ENCODE measurements at regions not wholly inside any gene's neighbourhood (a gene's known extent, or its start where the extent isn't known, plus 50 kb on each side); places are given as distances from the start of the nearest gene placed in this dataset.
A peak's percentile ranks its signal among the peaks of the same experiment; 100 is the strongest.

DNA sequence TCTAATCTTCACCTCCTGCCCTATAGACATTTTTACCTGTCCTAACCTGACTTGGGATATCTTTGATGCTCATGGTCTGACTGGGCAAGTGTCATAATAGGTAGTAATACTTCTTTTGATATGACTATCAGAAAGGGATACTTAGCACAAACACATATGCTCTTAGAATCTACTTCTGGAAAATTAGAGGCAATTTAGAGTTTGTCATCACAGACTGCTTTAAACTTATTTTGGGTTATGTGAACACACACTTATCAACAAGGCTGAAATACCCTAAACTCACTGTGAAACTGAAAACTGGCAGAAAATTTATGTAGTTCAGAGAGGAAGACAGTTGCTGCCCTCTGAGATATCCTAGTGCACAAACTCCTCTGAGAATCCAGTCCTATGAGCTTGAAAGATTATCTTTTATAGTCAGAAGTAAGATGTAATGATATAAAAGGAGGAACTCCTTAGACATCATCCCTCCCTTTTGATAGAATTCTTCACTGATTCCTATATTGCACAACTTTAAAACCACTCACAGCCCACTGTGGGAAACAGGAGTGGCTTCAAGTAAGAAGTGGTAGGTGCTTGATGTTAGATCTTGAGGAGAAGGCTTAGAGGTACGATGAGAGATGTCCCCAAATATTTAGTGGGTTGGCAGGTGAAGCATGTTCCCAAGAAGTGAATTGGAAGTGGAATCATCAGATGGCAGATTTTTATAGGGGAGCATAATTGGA, 273.3 kb downstream of the MAN2A1 start (continued):
- TF ChIP-seq REST (IDR thresholded peaks at IDR 0.05; ENCODE audit: unreplicated experiment) (no peak), ZNF114 (CRISPR knock-in tag; IDR thresholded peaks at IDR 0.05) (no peak), JUNB (IDR thresholded peaks at IDR 0.05; ENCODE audit: unreplicated experiment) (no peak), ETS1 (IDR thresholded peaks at IDR 0.05) (no peak), ZNF331 (CRISPR knock-in tag; IDR thresholded peaks at IDR 0.05; ENCODE audit: low read depth) (no peak)
- TF ChIP-seq, protein P1, sequence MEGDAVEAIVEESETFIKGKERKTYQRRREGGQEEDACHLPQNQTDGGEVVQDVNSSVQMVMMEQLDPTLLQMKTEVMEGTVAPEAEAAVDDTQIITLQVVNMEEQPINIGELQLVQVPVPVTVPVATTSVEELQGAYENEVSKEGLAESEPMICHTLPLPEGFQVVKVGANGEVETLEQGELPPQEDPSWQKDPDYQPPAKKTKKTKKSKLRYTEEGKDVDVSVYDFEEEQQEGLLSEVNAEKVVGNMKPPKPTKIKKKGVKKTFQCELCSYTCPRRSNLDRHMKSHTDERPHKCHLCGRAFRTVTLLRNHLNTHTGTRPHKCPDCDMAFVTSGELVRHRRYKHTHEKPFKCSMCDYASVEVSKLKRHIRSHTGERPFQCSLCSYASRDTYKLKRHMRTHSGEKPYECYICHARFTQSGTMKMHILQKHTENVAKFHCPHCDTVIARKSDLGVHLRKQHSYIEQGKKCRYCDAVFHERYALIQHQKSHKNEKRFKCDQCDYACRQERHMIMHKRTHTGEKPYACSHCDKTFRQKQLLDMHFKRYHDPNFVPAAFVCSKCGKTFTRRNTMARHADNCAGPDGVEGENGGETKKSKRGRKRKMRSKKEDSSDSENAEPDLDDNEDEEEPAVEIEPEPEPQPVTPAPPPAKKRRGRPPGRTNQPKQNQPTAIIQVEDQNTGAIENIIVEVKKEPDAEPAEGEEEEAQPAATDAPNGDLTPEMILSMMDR (conservative IDR thresholded peaks at IDR 0.05; ENCODE audit: low read depth in 2 of 2): no peak

GRCh38 chr5:109964136-109964535, 274.4 kb downstream of the MAN2A1 start:
- ATAC-seq: no peak
- Histone ChIP-seq H3K36me3 (ENCODE audit: insufficient read depth) (no peaks in the 10 kb centered on the region), H3K9me2 (ENCODE audit: insufficient read depth) (no peaks in the 10 kb centered on the region; the same call in 1 of the 2 replicates), H3K79me2 (replicated peaks; ENCODE audit: insufficient read depth) (no peaks in the 10 kb centered on the region), H3K27me3 (ENCODE audit: insufficient read depth) (no peaks in the 10 kb centered on the region), H3F3A (replicated peaks; ENCODE audit: low read depth) (no peaks in the 10 kb centered on the region), H3K4me1 (ENCODE audit: insufficient read depth) (no peaks in the 10 kb centered on the region), H3K4me3 (no peak overlapping the region), H3K4me2 (no peak overlapping the region), H4K20me1 (replicated peaks; ENCODE audit: insufficient read depth) (no peaks in the 10 kb centered on the region), H2AFZ (peak overlapping the region; percentile 86), H3K27ac (ENCODE audit: low read depth) (no peak overlapping the region)
- no peaks in the 10 kb centered on the region for H3K27me3 Mint-ChIP-seq (ENCODE audit: insufficient read depth, low read depth, poor library complexity)
- no peaks in the 10 kb centered on the region for H3K9me3 Mint-ChIP-seq
- no peak overlapping the region for H3K27ac Mint-ChIP-seq
- no peaks in the 10 kb centered on the region for H3K36me3 Mint-ChIP-seq (ENCODE audit: low read depth)
- H3K4me1 Mint-ChIP-seq: 0 out of 3 replicates have a peak, but pooled peaks cover 4% of the 10 kb centered on the region
- no peak for DNase-seq (ENCODE audit: low spot score)
- no peak for TF ChIP-seq STAT1 (IDR thresholded peaks at IDR 0.05; ENCODE audit: unreplicated experiment)
- no peak overlapping the region for H3K4me3 Mint-ChIP-seq

Data from GM23338 (cell line).